Thymus (tissue), 11 donors: ENCODE measurements at regions not wholly inside any gene's neighbourhood (a gene's known extent, or its start where the extent isn't known, plus 50 kb on each side); places are given as distances from the start of the nearest gene placed in this dataset.

Experiments
- DNase-seq, 9 donors: peaks; one replicate each; pipeline ENCODE4 v3.0.0-alpha.2; 2013; ENCODE audit warnings: low spot score in 9 of 9, low read depth in 6 of 9, missing footprints in 1 of 9
- H3K27ac ChIP-seq, 2 donors: one replicate each; pipeline ENCODE4 v1.5.1; 2013; ENCODE audit warnings: control low read depth in 1 of 2, low read depth in 1 of 2, low read length in 1 of 2, mild to moderate bottlenecking in 1 of 2, moderate library complexity in 1 of 2
- H3K27me3 ChIP-seq, 2 donors: one replicate each; pipeline ENCODE4 v1.5.1; 2013; ENCODE audit warnings: low read length in 1 of 2; ENCODE audit not compliant: control insufficient read depth in 2 of 2, insufficient read depth in 1 of 2
- H3K36me3 ChIP-seq, 2 donors: one replicate each; pipeline ENCODE4 v1.5.1; 2013; ENCODE audit warnings: low read length in 1 of 2, mild to moderate bottlenecking in 1 of 2, moderate library complexity in 1 of 2; ENCODE audit not compliant: control insufficient read depth in 2 of 2, insufficient read depth in 2 of 2
- H3K4me1 ChIP-seq, 2 donors: one replicate each; pipeline ENCODE4 v1.5.1; 2013; ENCODE audit warnings: low read length in 2 of 2; ENCODE audit not compliant: control insufficient read depth in 2 of 2, insufficient read depth in 2 of 2
- H3K4me3 ChIP-seq, 2 donors: one replicate each; pipeline ENCODE4 v1.5.1; 2013; ENCODE audit warnings: low read length in 2 of 2, control low read depth in 1 of 2, mild to moderate bottlenecking in 1 of 2
- H3K9me3 ChIP-seq, 2 donors: one replicate each; pipeline ENCODE4 v1.5.1; 2013; ENCODE audit warnings: low read length in 1 of 2, mild to moderate bottlenecking in 1 of 2; ENCODE audit not compliant: control insufficient read depth in 2 of 2, insufficient read depth in 1 of 2
- WGBS: extraction: QIAGEN DNeasy Blood & Tissue Kit; methylation state at CpG from one replicate; pipeline ENCODE4 v1.1.7; 2013; 5-methylcytosine and 5-hydroxymethylcytosine counted together
- donor health status: healthy.

GRCh38 chr3:177823701-177824189, 626.5 kb upstream of the TBL1XR1 start:
- no peak for DNase-seq
- H3K27ac ChIP-seq, result no peak overlapping the region
- WGBS, result 97% methylated on average over 9 of the region's 9 CpGs
- no peaks in the 10 kb centered on the region for H3K4me1 ChIP-seq
- H3K4me3 ChIP-seq, result no peak overlapping the region
- H3K9me3 ChIP-seq, result peaks cover 0 to 3% of the 10 kb centered on the region in 2 donors
- H3K36me3 ChIP-seq, result no peaks in the 10 kb centered on the region
- no peaks in the 10 kb centered on the region for H3K27me3 ChIP-seq

GRCh38 chr3:177824190-177824786, 627.0 kb upstream of the TBL1XR1 start:
- H3K9me3 ChIP-seq, result peaks cover 0 to 3% of the 10 kb centered on the region in 2 donors
- no peak overlapping the region for H3K27ac ChIP-seq
- no peak for DNase-seq
- H3K27me3 ChIP-seq, result no peaks in the 10 kb centered on the region
- H3K4me3 ChIP-seq, result no peak overlapping the region
- 93% methylated on average over 4 of the region's 4 CpGs for WGBS
- no peaks in the 10 kb centered on the region for H3K4me1 ChIP-seq
- H3K36me3 ChIP-seq, result no peaks in the 10 kb centered on the region

- no peaks in the 10 kb centered on the region for H3K27me3 ChIP-seq
- no peak for DNase-seq
- H3K9me3 ChIP-seq, result peaks cover 0 to 3% of the 10 kb centered on the region in 2 donors
- no peak overlapping the region for H3K27ac ChIP-seq
- H3K4me3 ChIP-seq, result no peak overlapping the region
- H3K36me3 ChIP-seq, result no peaks in the 10 kb centered on the region
- H3K4me1 ChIP-seq, result no peaks in the 10 kb centered on the region
- WGBS, result 93% methylated on average over 4 of the region's 4 CpGs
Measured at GRCh38 chr3:177824841-177825240, 627.6 kb upstream of the TBL1XR1 start.

GRCh38 chr3:177826253-177826652, 629.0 kb upstream of the TBL1XR1 start:
- H3K27me3 ChIP-seq, result no peaks in the 10 kb centered on the region
- H3K9me3 ChIP-seq, result peaks cover 0 to 3% of the 10 kb centered on the region in 2 donors
- H3K27ac ChIP-seq, result no peak overlapping the region
- no peak for DNase-seq
- no peak overlapping the region for H3K4me3 ChIP-seq
- no peaks in the 10 kb centered on the region for H3K4me1 ChIP-seq
- H3K36me3 ChIP-seq, result no peaks in the 10 kb centered on the region
- WGBS, result 98% methylated on average over 10 of the region's 10 CpGs

GRCh38 chr3:177827511-177828207, 630.4 kb upstream of the TBL1XR1 start:
- Histone ChIP-seq H3K27ac (no peak overlapping the region), H3K27me3 (no peaks in the 10 kb centered on the region), H3K36me3 (no peaks in the 10 kb centered on the region), H3K4me1 (no peaks in the 10 kb centered on the region), H3K4me3 (no peak overlapping the region), H3K9me3 (peaks cover 0 to 3% of the 10 kb centered on the region in 2 donors)
- no peak for DNase-seq
- 97% methylated on average over 5 of the region's 5 CpGs for WGBS

- Histone ChIP-seq H3K4me3 (no peak overlapping the region), H3K27ac (no peak overlapping the region), H3K27me3 (no peaks in the 10 kb centered on the region), H3K4me1 (no peaks in the 10 kb centered on the region), H3K9me3 (peaks cover 0 to 3% of the 10 kb centered on the region in 2 donors), H3K36me3 (no peaks in the 10 kb centered on the region)
- WGBS, result 96% methylated on average over 1 of the region's 1 CpG
- no peak for DNase-seq
Measured at GRCh38 chr3:177828208-177828565, 630.9 kb upstream of the TBL1XR1 start.

- Histone ChIP-seq H3K27ac (no peak overlapping the region), H3K27me3 (no peaks in the 10 kb centered on the region)
- 93% methylated on average over 3 of the region's 3 CpGs for WGBS
Measured at GRCh38 chr3:177830411-177830849, 633.1 kb upstream of the TBL1XR1 start.

GRCh38 chr3:177831361-177831760, 634.1 kb upstream of the TBL1XR1 start:
- 98% methylated on average over 4 of the region's 4 CpGs for WGBS

More at GRCh38 chr3:177830411-177830849, 633.1 kb upstream of the TBL1XR1 start:
- H3K4me3 ChIP-seq, result no peak overlapping the region
- peaks cover 0 to 3% of the 10 kb centered on the region in 2 donors for H3K9me3 ChIP-seq
- no peak for DNase-seq
- H3K36me3 ChIP-seq, result no peaks in the 10 kb centered on the region
- H3K4me1 ChIP-seq, result no peaks in the 10 kb centered on the region

GRCh38 chr3:177832880-177833279, 635.6 kb upstream of the TBL1XR1 start:
- Histone ChIP-seq H3K27me3 (no peaks in the 10 kb centered on the region), H3K36me3 (no peaks in the 10 kb centered on the region), H3K27ac (no peak overlapping the region), H3K4me3 (no peak overlapping the region), H3K9me3 (no peaks in the 10 kb centered on the region), H3K4me1 (no peaks in the 10 kb centered on the region)
- WGBS, result 91% methylated on average over 2 of the region's 2 CpGs
- no peak for DNase-seq

More at GRCh38 chr3:177831361-177831760, 634.1 kb upstream of the TBL1XR1 start:
- Histone ChIP-seq H3K4me1 (no peaks in the 10 kb centered on the region), H3K9me3 (no peaks in the 10 kb centered on the region), H3K4me3 (no peak overlapping the region), H3K27ac (no peak overlapping the region), H3K36me3 (no peaks in the 10 kb centered on the region), H3K27me3 (no peaks in the 10 kb centered on the region)
- DNase-seq, result no peak
